ENCODE measurements at regions not wholly inside any gene's neighbourhood (a gene's known extent, or its start where the extent isn't known, plus 50 kb on each side); places are given as distances from the start of the nearest gene placed in this dataset.

DNA sequence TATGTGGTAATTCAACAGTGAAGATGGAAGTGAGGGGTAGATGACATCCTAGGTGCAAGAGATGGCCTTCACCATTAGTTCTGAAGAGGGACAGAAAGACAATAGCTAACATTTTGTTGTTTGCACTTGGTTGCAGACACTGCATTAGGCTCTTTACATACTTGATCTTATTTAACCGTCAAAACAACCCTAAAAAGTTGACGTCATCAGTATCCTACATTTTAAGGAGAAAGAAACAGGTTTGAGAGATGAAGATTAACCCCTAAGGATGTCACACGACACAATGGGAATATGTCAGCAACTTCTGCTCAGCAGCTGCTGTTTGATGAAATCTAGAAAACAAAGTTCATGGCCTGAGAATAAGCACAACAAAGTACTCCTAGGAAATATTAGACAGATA is 72.6 kb upstream of the MC3R start:
- DNase-seq (ENCODE audit: low spot score) = no peak

- DNase-seq (ENCODE audit: low spot score) = no peak
Observed at GRCh38 chr20:56178219-56178618, 70.3 kb upstream of the MC3R start.

DNA sequence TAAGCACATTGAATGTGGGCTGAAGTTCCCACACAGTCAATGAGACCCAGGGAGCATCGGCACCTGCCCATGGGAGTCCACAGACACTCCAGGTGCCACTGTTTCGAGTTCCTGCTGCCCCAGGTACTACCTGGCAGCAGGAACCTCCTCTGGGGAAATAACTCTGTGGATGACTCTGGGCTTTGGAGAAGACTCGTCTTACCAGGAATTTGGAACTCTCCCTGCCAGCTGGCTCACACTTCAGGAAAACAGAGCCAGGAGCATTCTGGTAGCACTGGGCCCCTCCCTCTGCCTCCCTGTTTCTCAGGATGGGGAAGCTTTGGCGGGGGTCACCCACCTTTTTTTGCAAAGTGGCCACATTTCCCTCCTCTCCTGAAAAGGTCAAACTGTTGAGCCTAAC is 69.5 kb upstream of the MC3R start:
- no peak for DNase-seq (ENCODE audit: low spot score)

GRCh38 chr20:56181583-56181982 is 66.9 kb upstream of the MC3R start:
- no peak for DNase-seq (ENCODE audit: low spot score)

DNA sequence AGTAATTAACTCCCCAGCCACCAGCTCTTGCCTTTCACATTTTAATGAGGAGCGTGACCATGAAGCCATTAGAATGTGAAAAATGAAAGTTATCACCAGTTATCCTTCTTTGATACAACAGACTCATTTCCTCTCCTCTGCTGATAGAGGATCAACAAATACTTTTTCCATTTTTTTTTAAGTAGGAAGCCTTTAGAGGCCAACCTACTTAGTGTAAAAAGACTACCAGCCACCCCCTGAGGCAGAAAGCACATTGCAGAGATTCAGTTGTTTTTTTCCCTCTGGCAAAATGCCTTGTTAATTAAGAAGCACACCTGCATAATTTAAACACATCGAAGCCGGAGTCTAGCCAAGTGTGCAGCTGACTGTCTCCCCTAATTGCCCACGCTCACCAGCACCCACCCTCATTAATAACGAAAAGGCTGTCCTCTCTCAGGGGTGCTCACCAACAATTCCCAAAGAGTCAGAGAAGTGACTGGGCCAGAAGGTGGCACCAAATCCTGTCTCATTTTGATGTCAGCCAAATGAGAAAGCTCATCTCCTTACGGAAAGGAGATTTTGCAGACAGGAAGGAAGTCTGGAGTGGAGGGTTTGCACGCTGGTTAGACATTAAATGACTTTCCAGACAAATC is 60.9 kb upstream of the MC3R start:
- no peak for DNase-seq (ENCODE audit: low spot score)

GRCh38 chr20:56194042-56194441 is 54.5 kb upstream of the MC3R start:
- DNase-seq (ENCODE audit: low spot score) = no peak

DNA sequence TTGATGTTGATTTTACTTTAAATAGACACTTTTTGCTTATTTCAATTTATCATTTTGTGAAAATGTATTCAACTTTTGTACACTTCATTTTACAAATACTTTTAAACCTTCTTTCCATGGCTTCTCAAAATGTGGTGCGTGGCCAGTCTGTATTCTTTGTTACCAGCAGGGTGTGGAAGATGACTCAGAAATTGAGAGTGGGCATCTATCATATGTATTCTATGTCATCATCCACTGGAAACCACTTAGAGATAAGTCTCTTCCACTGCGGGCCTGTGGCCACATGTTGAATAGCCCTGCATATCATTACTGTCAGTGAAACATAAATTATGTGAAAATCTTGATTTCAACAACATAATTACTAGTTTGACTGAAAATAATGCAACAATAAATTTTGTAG is 52.6 kb upstream of the MC3R start:
- no peak for DNase-seq (ENCODE audit: low spot score)
